Chondrocyte (in vitro differentiated cells): ENCODE measurements at regions not wholly inside any gene's neighbourhood (a gene's known extent, or its start where the extent isn't known, plus 50 kb on each side); places are given as distances from the start of the nearest gene placed in this dataset.

ENCODE experiments used
- DNase-seq: peaks from one replicate; pipeline ENCODE4 v3.0.0; 2021; ENCODE audit warnings: mixed read lengths, low spot score
- H3K27ac Mint-ChIP-seq: one replicate; pipeline ENCODE4 v1.8.0; 2021; ENCODE audit warnings: mild to moderate bottlenecking, moderate library complexity, mixed read lengths; ENCODE audit not compliant: unreplicated experiment
- H3K27me3 Mint-ChIP-seq: 2 replicates; pipeline ENCODE4 v1.8.0; 2021; ENCODE audit warnings: low read depth, mixed read lengths
- H3K36me3 Mint-ChIP-seq: 2 replicates; pipeline ENCODE4 v1.8.0; 2021; ENCODE audit warnings: low read depth, mixed read lengths
- H3K4me1 Mint-ChIP-seq: 2 replicates; pipeline ENCODE4 v1.8.0; 2021; ENCODE audit warnings: low read depth, mild to moderate bottlenecking, mixed read lengths
- H3K4me3 Mint-ChIP-seq: one replicate; pipeline ENCODE4 v1.8.0; 2021; ENCODE audit warnings: mild to moderate bottlenecking, moderate library complexity, mixed read lengths; ENCODE audit not compliant: unreplicated experiment
- H3K9me3 Mint-ChIP-seq: 2 replicates; pipeline ENCODE4 v1.8.0; 2021; ENCODE audit warnings: low read depth, mixed read lengths
- TF ChIP-seq, protein P1 (sequence below): fragments of 200-600 bp; sonication (generic); IDR thresholded peaks from 2 replicates; pipeline ENCODE4 v1.5.0; 2021; ENCODE audit warnings: antibody characterized with exemption, mild to moderate bottlenecking, moderate library complexity

DNA sequence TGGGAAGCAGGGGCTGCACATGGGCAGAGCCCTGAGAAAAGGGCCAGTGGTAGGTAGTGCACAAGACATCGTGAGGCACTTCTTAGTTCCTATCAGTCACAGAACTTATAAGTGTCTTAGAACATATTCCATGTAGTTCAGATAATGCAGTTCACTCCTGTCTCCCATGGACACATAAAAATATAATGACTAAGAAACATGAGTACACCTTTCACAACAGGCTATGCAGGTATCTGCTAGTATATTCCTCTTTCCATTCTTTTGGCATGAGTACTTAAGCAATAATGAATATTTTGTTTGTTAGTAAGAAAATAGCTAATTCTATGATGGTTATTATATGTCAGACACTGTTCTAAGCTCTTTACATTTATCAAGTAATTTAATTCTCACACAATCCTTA, 808.4 kb downstream of the BCL11A start:
- no peaks in the 10 kb centered on the region for H3K4me1 Mint-ChIP-seq
- H3K27ac Mint-ChIP-seq: no peak overlapping the region
- peaks cover 17% of the 10 kb centered on the region for H3K27me3 Mint-ChIP-seq
- DNase-seq: no peak
- TF ChIP-seq, protein P1, sequence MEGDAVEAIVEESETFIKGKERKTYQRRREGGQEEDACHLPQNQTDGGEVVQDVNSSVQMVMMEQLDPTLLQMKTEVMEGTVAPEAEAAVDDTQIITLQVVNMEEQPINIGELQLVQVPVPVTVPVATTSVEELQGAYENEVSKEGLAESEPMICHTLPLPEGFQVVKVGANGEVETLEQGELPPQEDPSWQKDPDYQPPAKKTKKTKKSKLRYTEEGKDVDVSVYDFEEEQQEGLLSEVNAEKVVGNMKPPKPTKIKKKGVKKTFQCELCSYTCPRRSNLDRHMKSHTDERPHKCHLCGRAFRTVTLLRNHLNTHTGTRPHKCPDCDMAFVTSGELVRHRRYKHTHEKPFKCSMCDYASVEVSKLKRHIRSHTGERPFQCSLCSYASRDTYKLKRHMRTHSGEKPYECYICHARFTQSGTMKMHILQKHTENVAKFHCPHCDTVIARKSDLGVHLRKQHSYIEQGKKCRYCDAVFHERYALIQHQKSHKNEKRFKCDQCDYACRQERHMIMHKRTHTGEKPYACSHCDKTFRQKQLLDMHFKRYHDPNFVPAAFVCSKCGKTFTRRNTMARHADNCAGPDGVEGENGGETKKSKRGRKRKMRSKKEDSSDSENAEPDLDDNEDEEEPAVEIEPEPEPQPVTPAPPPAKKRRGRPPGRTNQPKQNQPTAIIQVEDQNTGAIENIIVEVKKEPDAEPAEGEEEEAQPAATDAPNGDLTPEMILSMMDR: no peak
- H3K9me3 Mint-ChIP-seq: no peaks in the 10 kb centered on the region
- no peak overlapping the region for H3K4me3 Mint-ChIP-seq
- H3K36me3 Mint-ChIP-seq: no peaks in the 10 kb centered on the region

DNA sequence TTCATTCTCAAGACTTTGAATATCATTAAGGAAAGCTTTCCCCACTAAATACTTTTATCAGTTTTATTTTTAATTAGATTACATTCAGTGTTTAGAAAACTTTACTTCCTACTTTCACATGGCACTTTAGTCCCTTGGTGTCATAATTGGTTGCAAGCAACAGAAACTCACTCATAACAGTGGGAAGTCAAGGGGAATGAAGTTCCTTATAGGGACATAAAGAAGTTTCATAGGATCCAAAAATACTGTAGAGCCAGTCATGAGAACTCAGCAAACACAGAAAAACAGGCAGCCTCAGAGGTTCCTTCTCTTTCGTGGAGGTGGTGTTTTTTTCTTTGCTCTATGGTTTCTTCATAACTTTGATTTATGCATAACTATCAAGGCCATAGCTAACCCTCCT, 809.0 kb downstream of the BCL11A start:
- TF ChIP-seq, protein P1: no peak
- H3K4me3 Mint-ChIP-seq: no peak overlapping the region
- no peak overlapping the region for H3K27ac Mint-ChIP-seq
- H3K27me3 Mint-ChIP-seq: peaks cover 15% of the 10 kb centered on the region
- H3K4me1 Mint-ChIP-seq: no peaks in the 10 kb centered on the region
- no peaks in the 10 kb centered on the region for H3K9me3 Mint-ChIP-seq
- no peak for DNase-seq
- H3K36me3 Mint-ChIP-seq: no peaks in the 10 kb centered on the region

DNA sequence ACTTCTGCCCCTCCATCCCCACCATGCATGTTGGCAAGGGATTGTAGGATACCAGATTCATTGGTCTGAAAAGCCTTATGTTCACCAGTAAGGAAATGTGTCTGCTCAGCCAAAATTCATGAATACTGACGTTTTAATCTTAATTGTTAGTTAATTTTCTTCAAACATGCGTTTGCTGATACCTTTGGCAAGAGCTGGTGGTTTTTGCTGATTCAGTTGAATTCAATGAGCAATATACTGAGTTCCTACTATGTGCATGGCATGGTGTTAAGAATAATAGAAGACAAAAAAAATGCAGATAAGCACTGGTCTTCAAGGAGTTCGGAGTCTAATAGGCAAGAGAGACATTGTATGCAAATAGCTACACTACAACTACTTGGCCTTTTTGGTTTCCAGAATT, 811.6 kb downstream of the BCL11A start:
- H3K36me3 Mint-ChIP-seq: no peaks in the 10 kb centered on the region
- TF ChIP-seq, protein P1: no peak
- H3K27me3 Mint-ChIP-seq: peaks cover 8% of the 10 kb centered on the region
- no peak overlapping the region for H3K27ac Mint-ChIP-seq
- H3K9me3 Mint-ChIP-seq: no peaks in the 10 kb centered on the region
- no peaks in the 10 kb centered on the region for H3K4me1 Mint-ChIP-seq
- no peak overlapping the region for H3K4me3 Mint-ChIP-seq
- DNase-seq: no peak

DNA sequence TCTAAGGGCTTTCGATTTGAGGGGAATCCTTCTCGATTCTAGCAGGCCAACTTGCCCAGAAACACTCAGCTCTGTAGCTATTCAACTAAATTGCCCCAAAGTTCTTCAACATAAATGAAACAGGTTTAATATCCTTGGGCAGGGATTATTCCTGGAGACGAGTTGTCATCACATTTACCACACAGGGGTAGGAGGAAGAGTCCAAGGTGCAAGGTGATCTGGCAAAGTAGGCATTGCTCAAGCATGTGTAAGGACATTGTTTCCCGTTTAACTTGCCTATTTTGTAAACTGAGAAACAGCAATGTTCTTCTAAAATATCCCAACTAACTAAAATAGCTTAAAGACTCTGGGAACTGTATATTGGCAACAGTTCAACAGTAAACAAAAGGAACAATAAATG, 814.3 kb downstream of the BCL11A start:
- no peaks in the 10 kb centered on the region for H3K9me3 Mint-ChIP-seq
- no peaks in the 10 kb centered on the region for H3K4me1 Mint-ChIP-seq
- no peaks in the 10 kb centered on the region for H3K36me3 Mint-ChIP-seq
- H3K27ac Mint-ChIP-seq: no peak overlapping the region
- H3K4me3 Mint-ChIP-seq: no peak overlapping the region
- TF ChIP-seq, protein P1: no peak
- no peak for DNase-seq
- peaks cover 5% of the 10 kb centered on the region for H3K27me3 Mint-ChIP-seq

DNA sequence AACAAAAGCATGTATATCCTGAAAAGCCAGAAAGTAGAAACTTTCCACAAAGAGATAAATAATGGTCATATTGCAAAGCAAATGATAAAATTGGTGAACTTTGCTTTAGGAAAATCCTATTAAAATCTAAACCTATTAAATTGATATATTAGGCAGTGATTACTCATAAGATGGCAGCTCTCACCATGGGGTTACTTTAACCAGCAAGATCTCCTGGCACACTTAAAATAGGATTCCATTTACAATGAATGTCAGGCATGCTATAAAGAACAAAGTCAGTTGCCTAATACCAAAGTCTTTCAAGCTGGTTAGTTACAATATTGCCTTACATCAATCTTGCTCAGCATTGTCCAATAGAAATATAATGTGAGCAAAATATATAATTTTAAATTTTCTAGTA, 816.2 kb downstream of the BCL11A start:
- Mint-ChIP-seq H3K36me3 (no peaks in the 10 kb centered on the region), H3K27ac (no peak overlapping the region), H3K9me3 (no peaks in the 10 kb centered on the region), H3K4me1 (no peaks in the 10 kb centered on the region), H3K27me3 (peaks cover 4% of the 10 kb centered on the region), H3K4me3 (no peak overlapping the region)
- TF ChIP-seq, protein P1: no peak
- DNase-seq: no peak
